HG02798 (cell line): ENCODE measurements at regions not wholly inside any gene's neighbourhood (a gene's known extent, or its start where the extent isn't known, plus 50 kb on each side); places are given as distances from the start of the nearest gene placed in this dataset.
"Not testable (repeated sequence)": the region's sequence is repeated elsewhere in the genome, so short reads cannot be mapped to it uniquely, and the experiment has no call there.

Source experiments
- ATAC-seq: cut with Tn5 transposase; IDR thresholded peaks from one replicate; pipeline ENCODE4 v1.9.1; 2021; ENCODE audit warnings: mild to moderate bottlenecking; ENCODE audit not compliant: unreplicated experiment, poor library complexity

- ATAC-seq = no peak
Observed at GRCh38 chrX:45633419-45633818, 432.7 kb upstream of the DIPK2B start.

- ATAC-seq = no peak
Observed at GRCh38 chrX:45632506-45632905, 431.8 kb upstream of the DIPK2B start.

- no peak for ATAC-seq
Observed at GRCh38 chrX:45630078-45630477, 429.4 kb upstream of the DIPK2B start.

GRCh38 chrX:45628041-45628440 lies 427.4 kb upstream of the DIPK2B start:
- no peak for ATAC-seq

GRCh38 chrX:45623266-45623665 lies 422.6 kb upstream of the DIPK2B start:
- no peak for ATAC-seq

GRCh38 chrX:45622538-45622937 lies 421.9 kb upstream of the DIPK2B start:
- no peak for ATAC-seq

- ATAC-seq = no peak
Observed at GRCh38 chrX:45622042-45622423, 421.4 kb upstream of the DIPK2B start.

GRCh38 chrX:45621376-45622041 lies 420.8 kb upstream of the DIPK2B start:
- no peak for ATAC-seq

- ATAC-seq = no peak
Observed at GRCh38 chrX:45619290-45619689, 418.6 kb upstream of the DIPK2B start.

- ATAC-seq = not testable (repeated sequence)
Observed at GRCh38 chrX:45615591-45615990, 414.9 kb upstream of the DIPK2B start.

GRCh38 chrX:45614853-45615252 lies 414.2 kb upstream of the DIPK2B start:
- no peak for ATAC-seq

GRCh38 chrX:45602151-45602550 lies 401.5 kb upstream of the DIPK2B start:
- no peak for ATAC-seq

GRCh38 chrX:45601052-45601451 lies 400.4 kb upstream of the DIPK2B start:
- no peak for ATAC-seq

- ATAC-seq = no peak
Observed at GRCh38 chrX:45598861-45599260, 398.2 kb upstream of the DIPK2B start.

- no peak for ATAC-seq
Observed at GRCh38 chrX:45596188-45596808, 395.6 kb upstream of the DIPK2B start.

GRCh38 chrX:45592101-45592500 lies 391.4 kb upstream of the DIPK2B start:
- no peak for ATAC-seq

- ATAC-seq = no peak
Observed at GRCh38 chrX:45591650-45592049, 391.0 kb upstream of the DIPK2B start.

GRCh38 chrX:45584717-45585116 lies 384.0 kb upstream of the DIPK2B start:
- ATAC-seq = no peak

- no peak for ATAC-seq
Observed at GRCh38 chrX:45577361-45577760, 376.7 kb upstream of the DIPK2B start.

- no peak for ATAC-seq
Observed at GRCh38 chrX:45571453-45571852, 370.8 kb upstream of the DIPK2B start.

GRCh38 chrX:45566456-45566855 lies 365.8 kb upstream of the DIPK2B start:
- ATAC-seq = no peak

- no peak for ATAC-seq
Observed at GRCh38 chrX:45557387-45557786, 356.7 kb upstream of the DIPK2B start.
